Type B pancreatic cell (in vitro differentiated cells): ENCODE measurements at regions not wholly inside any gene's neighbourhood (a gene's known extent, or its start where the extent isn't known, plus 50 kb on each side); places are given as distances from the start of the nearest gene placed in this dataset.

Source experiments
- DNase-seq: peaks from one replicate; pipeline ENCODE4 v3.0.0; 2021; ENCODE audit warnings: mixed read lengths; ENCODE audit not compliant: unreplicated experiment; ENCODE audit errors: extremely low spot score
- H3K27ac Mint-ChIP-seq: 2 replicates; pipeline ENCODE4 v1.8.0; 2021; ENCODE audit warnings: mild to moderate bottlenecking, mixed read lengths
- H3K27me3 Mint-ChIP-seq: 2 replicates; pipeline ENCODE4 v1.8.0; 2021; ENCODE audit warnings: mixed read lengths
- H3K36me3 Mint-ChIP-seq: 2 replicates; pipeline ENCODE4 v1.8.0; 2021; ENCODE audit warnings: mixed read lengths
- H3K4me1 Mint-ChIP-seq: one replicate; pipeline ENCODE4 v1.8.0; 2021; ENCODE audit warnings: mixed read lengths; ENCODE audit not compliant: unreplicated experiment
- H3K4me3 Mint-ChIP-seq: 2 replicates; pipeline ENCODE4 v1.8.0; 2021; ENCODE audit warnings: mild to moderate bottlenecking, mixed read lengths
- H3K9me3 Mint-ChIP-seq: 2 replicates; pipeline ENCODE4 v1.8.0; 2021; ENCODE audit warnings: mixed read lengths
- CTCF ChIP-seq: fragments of 200-600 bp; sonication (generic); conservative IDR thresholded peaks from 2 replicates; pipeline ENCODE4 v1.5.0; 2021; ENCODE audit warnings: antibody characterized with exemption, mild to moderate bottlenecking

- H3K9me3 Mint-ChIP-seq = no peaks in the 10 kb centered on the region
- no peak for TF ChIP-seq CTCF
- no peak overlapping the region for H3K27ac Mint-ChIP-seq
- peaks cover 7% of the 10 kb centered on the region for H3K27me3 Mint-ChIP-seq
- DNase-seq = no peak
- H3K4me3 Mint-ChIP-seq = no peak overlapping the region
- peaks cover 11% of the 10 kb centered on the region for H3K4me1 Mint-ChIP-seq
- no peaks in the 10 kb centered on the region for H3K36me3 Mint-ChIP-seq
Observed at GRCh38 chr22:48869788-48870187, 957.9 kb downstream of the BRD1 start.

DNA sequence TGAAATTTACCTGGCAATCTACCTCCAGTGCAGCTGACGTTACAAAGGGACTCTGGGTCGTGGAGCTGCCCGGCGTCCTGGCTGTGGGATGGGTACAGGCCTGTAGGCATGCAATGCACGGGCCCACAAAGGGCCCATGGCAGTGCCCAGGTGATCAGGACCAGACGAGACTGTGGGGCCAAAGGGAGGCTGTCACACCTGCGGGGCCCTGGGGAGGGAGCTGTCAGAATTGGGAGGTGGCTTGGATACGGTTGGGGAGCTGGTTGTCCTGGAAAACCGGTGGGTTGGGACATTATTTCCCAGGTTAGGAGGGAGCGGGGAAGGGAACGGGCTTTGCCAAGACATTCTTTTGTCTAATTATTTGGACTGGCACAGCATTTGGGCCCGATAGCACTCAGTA, 958.5 kb downstream of the BRD1 start:
- TF ChIP-seq CTCF = no peak
- Mint-ChIP-seq H3K4me3 (no peak overlapping the region), H3K4me1 (peaks cover 11% of the 10 kb centered on the region), H3K9me3 (no peaks in the 10 kb centered on the region), H3K27ac (no peak overlapping the region), H3K36me3 (no peaks in the 10 kb centered on the region), H3K27me3 (peaks cover 7% of the 10 kb centered on the region)
- no peak for DNase-seq

DNA sequence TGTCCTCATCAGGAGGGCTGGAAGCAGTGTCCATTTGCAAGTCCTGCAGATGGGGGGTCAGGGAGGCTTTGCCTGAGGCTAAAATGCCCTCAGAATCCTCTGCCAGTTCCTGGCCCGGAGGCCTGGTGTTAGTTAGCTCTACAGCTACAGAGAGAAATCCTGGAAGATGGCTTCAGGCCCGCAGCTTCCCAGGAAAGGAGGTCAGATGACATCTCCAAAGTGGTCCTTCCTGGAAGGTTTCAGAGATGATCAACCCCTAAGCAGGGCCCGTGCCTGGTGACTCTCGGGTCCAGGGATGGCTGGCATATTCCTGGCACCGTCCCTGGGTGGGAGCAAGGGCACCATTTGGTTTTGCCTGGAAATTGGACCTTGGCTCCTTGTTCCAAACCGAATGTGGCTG, 959.1 kb downstream of the BRD1 start:
- Mint-ChIP-seq H3K27me3 (peaks cover 7% of the 10 kb centered on the region), H3K9me3 (no peaks in the 10 kb centered on the region), H3K4me1 (peaks cover 11% of the 10 kb centered on the region), H3K4me3 (no peak overlapping the region), H3K27ac (no peak overlapping the region), H3K36me3 (no peaks in the 10 kb centered on the region)
- DNase-seq = no peak
- TF ChIP-seq CTCF = no peak

- no peak overlapping the region for H3K27ac Mint-ChIP-seq
Observed at GRCh38 chr22:48867891-48868290, 959.8 kb downstream of the BRD1 start.

DNA sequence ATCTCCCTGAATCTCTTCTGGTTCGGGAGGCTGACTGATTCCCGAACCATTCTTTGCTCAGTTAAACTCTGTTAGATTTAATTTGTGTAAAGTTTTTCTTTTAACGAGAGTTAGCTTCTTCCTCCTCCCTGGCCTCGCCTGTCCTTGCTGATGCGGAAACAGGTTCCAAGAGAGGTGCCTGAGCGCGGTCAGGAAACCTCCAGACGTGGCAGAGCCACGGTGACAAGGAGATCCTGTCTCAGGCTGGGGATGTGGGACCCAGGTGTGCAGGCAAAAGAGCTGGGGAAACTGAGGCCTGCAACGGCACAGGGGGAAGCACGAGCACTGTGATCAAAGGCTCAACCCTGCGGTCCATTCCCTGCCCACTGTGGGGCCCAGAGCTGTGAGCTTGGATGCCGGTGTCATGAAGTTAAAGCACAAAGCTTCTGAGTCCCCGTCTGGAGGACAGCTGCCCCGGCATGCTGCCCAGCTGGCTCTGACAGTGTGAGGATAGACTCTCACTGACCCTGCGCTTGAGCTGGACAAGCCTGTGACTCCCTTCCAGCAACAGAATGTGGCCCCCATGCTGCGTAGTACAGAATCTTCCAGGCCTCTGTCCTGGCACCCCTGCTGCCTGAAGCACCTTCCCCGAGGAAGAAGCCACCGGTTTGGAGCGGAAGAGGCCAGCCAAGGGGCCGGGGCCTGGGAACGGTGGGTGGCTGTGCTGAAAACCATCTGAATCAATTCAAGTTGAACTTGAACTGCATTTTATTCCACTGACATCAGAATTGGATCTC, 960.6 kb downstream of the BRD1 start:
- no peak for TF ChIP-seq CTCF
- no peaks in the 10 kb centered on the region for H3K9me3 Mint-ChIP-seq
- H3K36me3 Mint-ChIP-seq = no peaks in the 10 kb centered on the region
- no peak for DNase-seq
- peaks cover 3% of the 10 kb centered on the region for H3K27me3 Mint-ChIP-seq
- H3K4me1 Mint-ChIP-seq = peaks cover 11% of the 10 kb centered on the region
- peak overlapping the region; percentile 29 for H3K27ac Mint-ChIP-seq
- H3K4me3 Mint-ChIP-seq = no peak overlapping the region

More at GRCh38 chr22:48867891-48868290, 959.8 kb downstream of the BRD1 start:
- H3K4me3 Mint-ChIP-seq = no peak overlapping the region
- no peak for TF ChIP-seq CTCF
- H3K36me3 Mint-ChIP-seq = no peaks in the 10 kb centered on the region
- no peak for DNase-seq
- H3K27me3 Mint-ChIP-seq = peaks cover 7% of the 10 kb centered on the region
- H3K4me1 Mint-ChIP-seq = peaks cover 11% of the 10 kb centered on the region
- H3K9me3 Mint-ChIP-seq = no peaks in the 10 kb centered on the region

GRCh38 chr22:48864748-48865147, 962.9 kb downstream of the BRD1 start:
- H3K4me3 Mint-ChIP-seq = no peak overlapping the region
- TF ChIP-seq CTCF = no peak
- H3K4me1 Mint-ChIP-seq = peaks cover 11% of the 10 kb centered on the region
- H3K27me3 Mint-ChIP-seq = peaks cover 15% of the 10 kb centered on the region
- no peaks in the 10 kb centered on the region for H3K9me3 Mint-ChIP-seq
- no peaks in the 10 kb centered on the region for H3K36me3 Mint-ChIP-seq
- no peak for DNase-seq
- no peak overlapping the region for H3K27ac Mint-ChIP-seq
